H1 (cell line): ENCODE measurements at regions not wholly inside any gene's neighbourhood (a gene's known extent, or its start where the extent isn't known, plus 50 kb on each side); places are given as distances from the start of the nearest gene placed in this dataset.

Experiments used
- CTCF ChIA-PET: fragments of 300-600 bp; sonication (Branson Sonifier 250); formaldehyde crosslinking; loops from one replicate; lab custom pipeline; 2021; ENCODE audit not compliant: partially characterized antibody; lab: Charles Lee
- POLR2A ChIA-PET: fragments of 300-600 bp; sonication (Branson Sonifier 250); formaldehyde crosslinking; loops from one replicate; lab custom pipeline; 2021; ENCODE audit warnings: inconsistent platforms; ENCODE audit not compliant: partially characterized antibody; lab: Charles Lee
- DNase-seq, 2 experiments: peaks; one replicate each; pipeline versions ENCODE4 v3.0.0 to v3.0.0-alpha.2; 2010 to 2022; ENCODE audit warnings: low spot score in 2 of 2, low read depth in 1 of 2, mixed read lengths in 1 of 2
- FAIRE-seq: peaks from 2 replicates; lab custom pipeline; 2011; peaks lifted over from hg19 to GRCh38; lab: Jason Lieb, UNC
- H2AFZ ChIP-seq: 2 replicates; pipeline ENCODE4 v1.8.1; 2012; ENCODE audit warnings: low read length, inconsistent platforms
- H2AK5ac ChIP-seq: 2 replicates; pipeline ENCODE4 v1.6.1; 2013; ENCODE audit warnings: low read depth, low read length
- H2BK120ac ChIP-seq: replicated peaks from 2 replicates; pipeline ENCODE3; 2013; ENCODE audit warnings: low read depth, low read length, inconsistent platforms
- H2BK12ac ChIP-seq: 2 replicates; pipeline ENCODE4 v1.6.1; 2013; ENCODE audit warnings: low read depth, low read length
- H2BK15ac ChIP-seq: 2 replicates; pipeline ENCODE4 v1.6.1; 2013; ENCODE audit warnings: low read length
- H2BK20ac ChIP-seq: 2 replicates; pipeline ENCODE4 v1.6.1; 2013; ENCODE audit warnings: low read length
- H2BK5ac ChIP-seq: 2 replicates; pipeline ENCODE4 v1.6.1; 2013; ENCODE audit warnings: low read depth, low read length
- H3K14ac ChIP-seq: 2 replicates; pipeline ENCODE4 v1.6.1; 2013; ENCODE audit warnings: inconsistent platforms; ENCODE audit not compliant: insufficient read length
- H3K18ac ChIP-seq: 2 replicates; pipeline ENCODE4 v1.6.1; 2013; ENCODE audit warnings: low read length; ENCODE audit errors: extremely low read depth
- H3K23ac ChIP-seq: 2 replicates; pipeline ENCODE4 v1.6.1; 2013; ENCODE audit warnings: inconsistent platforms; ENCODE audit not compliant: insufficient read length
- H3K23me2 ChIP-seq: 2 replicates; pipeline ENCODE4 v1.6.1; 2013; ENCODE audit warnings: low read depth, low read length
- H3K27ac ChIP-seq: 2 replicates; pipeline ENCODE4 v1.6.1; 2011; ENCODE audit warnings: low read depth, low read length, inconsistent platforms
- H3K27me3 ChIP-seq, 4 experiments: replicated peaks in 1 of 4; 1 replicate in 1 of 4; 2 replicates in 3 of 4; pipeline versions ENCODE4 v1.6.1 to v1.8.1; 2011 to 2013; ENCODE audit warnings: low read length in 3 of 4, mild to moderate bottlenecking in 3 of 4, inconsistent platforms in 2 of 4, mixed read lengths in 2 of 4, moderate library complexity in 1 of 4; ENCODE audit not compliant: control insufficient read depth in 3 of 4, insufficient read depth in 3 of 4; ENCODE audit errors: extremely low read depth in 1 of 4
- H3K36me3 ChIP-seq, 4 experiments: 2 replicates each; pipeline versions ENCODE4 v1.6.1 to v1.8.1; 2011 to 2013; ENCODE audit warnings: mild to moderate bottlenecking in 4 of 4, low read length in 3 of 4, moderate library complexity in 2 of 4, control low read depth in 1 of 4, inconsistent platforms in 1 of 4; ENCODE audit not compliant: insufficient read depth in 4 of 4, control insufficient read depth in 2 of 4
- H3K4ac ChIP-seq: replicated peaks from 2 replicates; pipeline ENCODE3; 2013; ENCODE audit warnings: low read length, low read depth, mixed read lengths, inconsistent platforms; ENCODE audit not compliant: insufficient read length
- H3K4me1 ChIP-seq, 4 experiments: replicated peaks in 1 of 4; 1 replicate in 1 of 4; 2 replicates in 3 of 4; pipeline versions ENCODE4 v1.6.1 to v1.8.1; 2011 to 2013; ENCODE audit warnings: low read length in 3 of 4, inconsistent platforms in 2 of 4, mixed read lengths in 1 of 4; ENCODE audit not compliant: insufficient read depth in 4 of 4, control insufficient read depth in 3 of 4
- H3K4me2 ChIP-seq, 2 experiments: 2 replicates each; pipeline versions ENCODE4 v1.6.1 to v1.8.1; 2011 to 2013; ENCODE audit warnings: low read depth in 2 of 2, low read length in 2 of 2, control low read depth in 1 of 2, inconsistent platforms in 1 of 2, mild to moderate bottlenecking in 1 of 2; ENCODE audit not compliant: insufficient read depth in 1 of 2
- H3K4me3 ChIP-seq, 4 experiments: fragments of 200-600, 300-600 bp in 1 of 4; sonication (generic), shearing (Covaris generic), sonication (Bioruptor Twin) in 1 of 4; 2 replicates each; pipeline versions ENCODE4 v1.5.1 to v1.8.1; 2011 to 2016; ENCODE audit warnings: low read length in 4 of 4, low read depth in 3 of 4, control low read depth in 2 of 4, inconsistent platforms in 2 of 4, mild to moderate bottlenecking in 2 of 4, mixed read lengths in 1 of 4, moderate library complexity in 1 of 4; ENCODE audit not compliant: insufficient read depth in 2 of 4; ENCODE audit errors: extremely low read depth in 1 of 4
- H3K56ac ChIP-seq: replicated peaks from 2 replicates; pipeline ENCODE3; 2013; ENCODE audit warnings: low read depth, mild to moderate bottlenecking, mixed read lengths, low read length, inconsistent platforms; ENCODE audit not compliant: insufficient read length
- H3K79me1 ChIP-seq: 2 replicates; pipeline ENCODE4 v1.6.1; 2013; ENCODE audit warnings: low read depth, low read length, control low read depth
- H3K79me2 ChIP-seq, 2 experiments: 2 replicates each; pipeline versions ENCODE4 v1.6.1 to v1.8.1; 2012 to 2013; ENCODE audit warnings: low read length in 2 of 2, mild to moderate bottlenecking in 2 of 2, inconsistent platforms in 1 of 2; ENCODE audit not compliant: insufficient read depth in 2 of 2, control insufficient read depth in 1 of 2
- H3K9ac ChIP-seq, 4 experiments: replicated peaks in 1 of 4; 1 replicate in 1 of 4; 2 replicates in 3 of 4; pipeline versions ENCODE4 v1.6.1 to v1.8.1; 2011 to 2013; ENCODE audit warnings: low read depth in 3 of 4, low read length in 3 of 4, control low read depth in 2 of 4, mild to moderate bottlenecking in 2 of 4, moderate library complexity in 2 of 4, inconsistent platforms in 1 of 4; ENCODE audit errors: extremely low read depth in 1 of 4
- H3K9me3 ChIP-seq, 2 experiments: 2 replicates each; pipeline versions ENCODE4 v1.6.1 to v1.8.1; 2012 to 2013; ENCODE audit warnings: mild to moderate bottlenecking in 2 of 2, moderate library complexity in 2 of 2, control low read depth in 1 of 2, inconsistent platforms in 1 of 2, low read depth in 1 of 2, low read length in 1 of 2, mixed read lengths in 1 of 2; ENCODE audit not compliant: insufficient read depth in 2 of 2
- H4K20me1 ChIP-seq, 2 experiments: replicated peaks in 1 of 2; 2 replicates each; pipeline versions ENCODE3 to v1.8.1; 2011 to 2013; ENCODE audit warnings: inconsistent platforms in 2 of 2, low read length in 2 of 2, mild to moderate bottlenecking in 1 of 2; ENCODE audit not compliant: insufficient read depth in 2 of 2, control insufficient read depth in 1 of 2
- H4K5ac ChIP-seq: 2 replicates; pipeline ENCODE4 v1.6.1; 2013; ENCODE audit warnings: low read length, low read depth, mixed read lengths, inconsistent platforms; ENCODE audit not compliant: insufficient read length
- H4K8ac ChIP-seq: 2 replicates; pipeline ENCODE4 v1.8.0; 2013; ENCODE audit warnings: mild to moderate bottlenecking, moderate library complexity, low read length, inconsistent platforms; ENCODE audit not compliant: insufficient read depth; ENCODE audit errors: extremely low read depth
- H4K91ac ChIP-seq: replicated peaks from 2 replicates; pipeline ENCODE3; 2013; ENCODE audit warnings: low read length, mixed read lengths, inconsistent platforms; ENCODE audit not compliant: insufficient read length
- BRCA1 ChIP-seq: IDR thresholded peaks from 2 replicates; pipeline ENCODE4 v1.6.1; 2012; ENCODE audit warnings: low read depth, low read length, improper control_type of control experiment
- CEBPB ChIP-seq: IDR thresholded peaks from 2 replicates; pipeline ENCODE4 v1.6.1; 2012; ENCODE audit warnings: low read depth, low read length
- FOSL1 ChIP-seq: IDR thresholded peaks from 2 replicates; pipeline ENCODE4 v1.6.1; 2011; ENCODE audit warnings: mild to moderate bottlenecking, low read depth, low read length, moderate library complexity; ENCODE audit not compliant: insufficient read depth
- HDAC2 ChIP-seq, 2 experiments: fragments of 300-600 bp in 1 of 2; sonication (generic) in 1 of 2; IDR thresholded peaks; 2 replicates each; pipeline ENCODE4 v1.6.1; 2011 to 2012; ENCODE audit warnings: low read depth in 2 of 2, low read length in 2 of 2, mild to moderate bottlenecking in 2 of 2, moderate library complexity in 2 of 2, borderline replicate concordance in 1 of 2, inconsistent platforms in 1 of 2
- KDM4A ChIP-seq: IDR thresholded peaks from one replicate; pipeline ENCODE4 v1.7.1; 2012; ENCODE audit warnings: low read depth, mild to moderate bottlenecking, moderate library complexity, low read length, inconsistent platforms; ENCODE audit not compliant: severe bottlenecking
- NANOG ChIP-seq: IDR thresholded peaks from 2 replicates; pipeline ENCODE4 v1.6.1; 2011; ENCODE audit warnings: low read length, low read depth, mild to moderate bottlenecking, inconsistent platforms; ENCODE audit not compliant: insufficient read depth, poor library complexity, severe bottlenecking
- POLR2A ChIP-seq, 2 experiments: IDR thresholded peaks; 1 replicate in 1 of 2; 2 replicates in 1 of 2; pipeline ENCODE4 v1.6.1; 2011; ENCODE audit warnings: low read depth in 2 of 2, low read length in 2 of 2, mild to moderate bottlenecking in 2 of 2; ENCODE audit errors: control extremely low read depth in 1 of 2
- SP4 ChIP-seq: IDR thresholded peaks from 2 replicates; pipeline ENCODE4 v1.6.1; 2012; ENCODE audit warnings: low read length, inconsistent platforms
- TAF1 ChIP-seq: IDR thresholded peaks from 2 replicates; pipeline ENCODE4 v1.6.1; 2011; ENCODE audit warnings: mild to moderate bottlenecking, low read depth, low read length
- WGBS, 2 experiments: shearing (Covaris generic) in 1 of 2; methylation state at CpG; one replicate each; pipeline versions ENCODE4 v1.1.6 to v1.1.7; 2013 to 2015; ENCODE audit warnings: low lambda C conversion rate in 2 of 2, mixed read lengths in 2 of 2, inconsistent platforms in 1 of 2, low coverage in 1 of 2, missing lambda C conversion rate in 1 of 2; ENCODE audit not compliant: insufficient replicate concordance in 2 of 2, insufficient coverage in 1 of 2, insufficient read length in 1 of 2; ENCODE audit errors: extremely low coverage in 1 of 2, missing lambda C conversion rate in 1 of 2; 5-methylcytosine and 5-hydroxymethylcytosine counted together
- TF ChIP-seq, protein P1 (sequence below): IDR thresholded peaks from 2 replicates; pipeline ENCODE4 v1.6.1; 2012; ENCODE audit warnings: inconsistent platforms
- TF ChIP-seq, protein P2 (sequence below): IDR thresholded peaks from 2 replicates; pipeline ENCODE4 v1.6.1; 2011; ENCODE audit warnings: low read depth, mild to moderate bottlenecking, low read length; ENCODE audit not compliant: insufficient read depth

DNA sequence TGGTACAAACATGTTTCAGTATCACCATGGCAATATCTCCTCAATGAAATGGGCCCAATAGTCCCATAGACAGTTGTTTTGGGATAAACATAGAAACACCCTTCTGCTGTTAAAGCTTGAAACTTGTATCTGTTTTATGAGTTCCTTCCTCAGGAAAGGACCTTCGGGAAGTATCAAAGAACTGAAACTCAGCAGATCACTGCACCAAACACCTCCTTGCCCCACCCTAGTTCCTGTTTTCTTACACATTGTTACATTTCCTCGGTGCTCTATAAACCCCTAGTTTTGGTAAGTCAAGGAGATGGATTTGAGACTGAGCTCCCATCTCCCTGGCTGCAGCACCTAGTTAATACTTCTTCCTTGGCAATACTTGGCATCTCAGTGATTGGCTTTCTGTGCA is 73.8 kb upstream of the ECI2 start:
- Histone ChIP-seq H3K14ac (no peak overlapping the region), H3K4me2 (no peak overlapping the region), H3K9ac (no peak overlapping the region), H2AFZ (no peak overlapping the region), H3K27me3 (no peaks in the 10 kb centered on the region), H3K23me2 (no peaks in the 10 kb centered on the region), H3K4ac (no peak overlapping the region), H2BK12ac (no peak overlapping the region), H2BK15ac (no peak overlapping the region), H3K27ac (no peak overlapping the region), H2BK20ac (no peak overlapping the region), H4K8ac (no peak overlapping the region), H3K18ac (no peak overlapping the region), H4K5ac (no peak overlapping the region), H3K23ac (no peak overlapping the region), H3K79me2 (no peaks in the 10 kb centered on the region), H2AK5ac (no peak overlapping the region), H4K20me1 (no peaks in the 10 kb centered on the region), H3K4me3 (no peak overlapping the region), H2BK5ac (no peak overlapping the region), H3K56ac (no peak overlapping the region), H3K79me1 (no peaks in the 10 kb centered on the region), H4K91ac (no peak overlapping the region), H2BK120ac (no peak overlapping the region), H3K36me3 (no peaks in the 10 kb centered on the region)
- FAIRE-seq: no peak
- CTCF ChIA-PET: interaction anchor here (0.7 to 3.1 kb wide), 7 partner anchors 18 to 289 kb away, joined by 3 to 14 read pairs (median 9); no protein-coding TSS in a partner anchor
- POLR2A ChIA-PET: no interaction called here
- TF ChIP-seq, protein P1, sequence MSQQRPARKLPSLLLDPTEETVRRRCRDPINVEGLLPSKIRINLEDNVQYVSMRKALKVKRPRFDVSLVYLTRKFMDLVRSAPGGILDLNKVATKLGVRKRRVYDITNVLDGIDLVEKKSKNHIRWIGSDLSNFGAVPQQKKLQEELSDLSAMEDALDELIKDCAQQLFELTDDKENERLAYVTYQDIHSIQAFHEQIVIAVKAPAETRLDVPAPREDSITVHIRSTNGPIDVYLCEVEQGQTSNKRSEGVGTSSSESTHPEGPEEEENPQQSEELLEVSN: no peak
- no peak for TF ChIP-seq FOSL1
- no peak for TF ChIP-seq CEBPB
- TF ChIP-seq HDAC2 (IDR thresholded peaks at IDR 0.05; ENCODE audit: borderline replicate concordance in 1 of 2, low read depth in 2 of 2, low read length in 2 of 2): no peak
- no peak for TF ChIP-seq SP4
- TF ChIP-seq POLR2A (IDR thresholded peaks at IDR 0.05; ENCODE audit: control extremely low read depth in 1 of 2, low read depth in 2 of 2, low read length in 2 of 2): no peak
- no peak for TF ChIP-seq TAF1
- TF ChIP-seq, protein P2, sequence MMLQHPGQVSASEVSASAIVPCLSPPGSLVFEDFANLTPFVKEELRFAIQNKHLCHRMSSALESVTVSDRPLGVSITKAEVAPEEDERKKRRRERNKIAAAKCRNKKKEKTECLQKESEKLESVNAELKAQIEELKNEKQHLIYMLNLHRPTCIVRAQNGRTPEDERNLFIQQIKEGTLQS: no peak
- no peak for TF ChIP-seq NANOG
- no peak for TF ChIP-seq KDM4A
- no peak for TF ChIP-seq BRCA1
- TF ChIP-seq, all 59 proteins: peak for 0
- Histone ChIP-seq H3K9me3 (peaks cover 20 to 24% of the 10 kb centered on the region in 2 experiments), H3K4me1 (no peaks in the 10 kb centered on the region)
- DNase-seq: no peak
- 87% methylated on average over 2 of the region's 2 CpGs; no CpG with 5 or more reads in 1 of the 2 experiments for WGBS, 2 experiments
